GM06990 (cell line): ENCODE measurements at regions not wholly inside any gene's neighbourhood (a gene's known extent, or its start where the extent isn't known, plus 50 kb on each side); places are given as distances from the start of the nearest gene placed in this dataset.

Experiments
- DNase-seq: peaks from one replicate; pipeline ENCODE4 v3.0.0-alpha.2; 2011; ENCODE audit not compliant: insufficient read length; ENCODE audit errors: extremely low read depth
- H3K27me3 ChIP-seq: replicated peaks from 2 replicates; pipeline ENCODE4 v1.6.0; 2011; ENCODE audit warnings: low read length; ENCODE audit not compliant: control insufficient read depth, insufficient read depth
- H3K36me3 ChIP-seq: 2 replicates; pipeline ENCODE4 v1.5.1; 2011; ENCODE audit warnings: low read length; ENCODE audit not compliant: control insufficient read depth, insufficient read depth
- H3K4me3 ChIP-seq: replicated peaks from 2 replicates; pipeline ENCODE4 v1.5.1; 2011; ENCODE audit warnings: low read depth, mild to moderate bottlenecking, control low read depth, low read length
- CTCF ChIP-seq: IDR thresholded peaks from 2 replicates; pipeline ENCODE4 v1.5.1; 2011; ENCODE audit warnings: low read length, control low read depth, mild to moderate bottlenecking, inconsistent platforms; ENCODE audit not compliant: insufficient read depth, poor library complexity, severe bottlenecking

DNA sequence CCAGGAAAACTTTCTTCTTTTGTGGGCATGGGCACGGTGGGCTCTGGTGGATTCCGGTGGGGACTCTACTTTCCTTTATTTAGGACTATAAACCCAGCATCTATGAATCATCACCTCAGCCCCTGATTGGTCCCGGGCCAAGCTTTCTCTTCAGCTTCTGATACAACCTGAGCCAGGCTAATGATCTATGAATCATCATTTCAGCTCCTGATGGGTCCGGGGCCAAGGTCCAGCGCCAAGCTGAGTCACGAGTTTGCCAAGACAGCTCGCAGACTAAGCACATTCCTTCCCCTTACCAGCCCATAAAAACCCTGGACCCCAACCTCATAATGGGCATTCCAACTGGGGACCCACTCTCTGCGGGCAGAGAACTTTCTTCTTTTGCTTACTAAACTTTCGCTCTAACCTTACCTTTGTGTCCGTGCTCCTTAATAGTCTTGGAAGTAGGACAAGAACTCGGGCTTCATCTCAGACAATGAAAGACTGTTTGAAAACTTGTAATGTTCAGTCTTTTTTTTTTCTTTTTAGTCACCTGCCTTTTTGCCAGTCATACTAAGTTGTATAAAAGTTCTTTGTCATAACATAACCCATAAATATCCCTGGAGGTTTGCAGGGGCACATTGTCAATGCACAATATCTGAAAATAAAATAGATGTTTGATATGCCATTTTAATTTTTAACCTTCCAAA lies 904.9 kb upstream of the EPHA5 start:
- no peaks in the 10 kb centered on the region for H3K36me3 ChIP-seq
- no peaks in the 10 kb centered on the region for H3K27me3 ChIP-seq
- no peak for TF ChIP-seq CTCF
- H3K4me3 ChIP-seq, result no peak overlapping the region
- no peak for DNase-seq

DNA sequence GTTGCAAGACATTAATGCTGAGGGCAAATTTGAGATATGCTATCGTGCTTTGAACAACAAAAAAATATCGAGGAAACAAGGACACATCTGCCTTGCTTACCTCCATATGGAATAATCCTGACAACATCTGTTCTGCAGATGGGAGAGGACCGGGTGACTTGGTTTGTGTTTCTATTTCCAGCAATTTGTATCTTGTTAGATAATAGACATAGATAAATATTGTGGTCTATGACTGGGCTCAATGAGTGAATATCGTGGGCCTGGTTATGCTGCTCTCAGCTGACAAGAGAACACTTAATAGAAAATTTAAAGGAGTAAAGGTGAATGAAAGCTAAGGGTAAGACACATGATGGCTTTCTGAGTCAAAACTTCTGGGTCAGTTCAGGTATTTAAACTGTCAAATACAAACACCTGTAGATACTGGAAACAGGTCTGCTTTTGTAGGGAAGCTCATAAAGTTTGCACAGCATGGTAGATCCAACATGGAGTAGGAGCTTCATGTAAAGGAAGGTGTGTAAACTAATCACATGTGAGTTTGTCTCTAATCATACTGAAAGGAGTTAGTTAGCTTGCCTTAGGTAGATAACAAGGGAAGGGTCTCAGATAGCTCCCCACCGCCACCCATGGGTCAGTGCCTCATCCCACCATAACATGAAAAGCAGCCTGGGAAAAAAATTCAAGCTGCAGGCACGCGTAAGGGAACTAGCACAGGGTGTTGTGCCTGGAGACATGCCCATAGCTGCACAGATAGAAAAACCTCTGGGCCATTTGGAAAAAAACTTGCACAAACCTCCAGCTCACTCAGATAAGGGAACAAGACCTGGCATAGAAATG lies 904.1 kb upstream of the EPHA5 start:
- no peaks in the 10 kb centered on the region for H3K36me3 ChIP-seq
- no peak for TF ChIP-seq CTCF
- no peak for DNase-seq
- H3K27me3 ChIP-seq, result no peaks in the 10 kb centered on the region
- H3K4me3 ChIP-seq, result no peak overlapping the region

DNA sequence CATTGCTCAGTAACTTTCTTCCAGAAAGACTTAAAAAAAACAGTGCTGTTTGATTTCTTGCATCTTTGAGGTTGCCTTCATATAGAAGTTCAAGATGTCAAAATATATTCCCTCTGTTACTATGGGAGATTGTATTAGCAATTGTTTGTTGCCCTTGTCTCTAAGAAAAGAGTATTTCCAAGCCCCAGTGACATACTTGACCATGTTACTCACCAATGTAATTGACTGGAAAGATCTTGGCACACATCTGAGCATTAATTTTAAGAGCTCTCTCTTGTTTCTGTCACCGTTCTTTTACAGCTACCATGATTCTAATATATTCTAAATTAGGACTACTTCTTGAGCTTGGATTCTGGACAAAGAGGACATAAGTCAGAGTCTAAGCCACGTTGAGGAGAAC lies 902.7 kb upstream of the EPHA5 start:
- no peaks in the 10 kb centered on the region for H3K36me3 ChIP-seq
- no peaks in the 10 kb centered on the region for H3K27me3 ChIP-seq
- no peak for TF ChIP-seq CTCF
- H3K4me3 ChIP-seq, result no peak overlapping the region
- no peak for DNase-seq

DNA sequence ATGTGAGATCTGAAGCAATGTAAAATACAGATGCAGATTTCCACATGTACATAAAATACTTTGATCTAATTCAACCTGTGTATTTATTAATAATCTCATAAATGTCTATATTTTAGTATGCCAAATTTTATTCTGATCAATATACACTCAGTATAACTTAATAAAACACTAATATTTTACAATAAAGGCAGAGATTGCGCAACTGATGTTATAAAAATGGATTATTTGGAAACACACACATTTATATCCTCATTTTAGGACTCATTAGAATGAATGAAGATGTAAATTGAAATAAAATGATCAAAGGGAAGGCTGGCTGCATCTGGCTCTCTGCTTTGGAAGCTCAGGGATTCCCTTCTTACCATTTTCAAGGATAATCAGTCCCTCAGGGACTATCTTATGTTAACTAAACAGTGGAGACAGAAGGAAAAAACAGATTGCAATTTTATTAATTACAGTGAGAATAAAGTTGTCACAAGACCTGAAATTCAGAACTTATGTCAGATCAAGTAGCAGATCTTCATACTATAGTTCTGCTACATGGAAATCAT lies 900.9 kb upstream of the EPHA5 start:
- DNase-seq, result no peak
- no peak overlapping the region for H3K4me3 ChIP-seq
- TF ChIP-seq CTCF, result no peak
- H3K36me3 ChIP-seq, result no peaks in the 10 kb centered on the region
- H3K27me3 ChIP-seq, result no peaks in the 10 kb centered on the region

DNA sequence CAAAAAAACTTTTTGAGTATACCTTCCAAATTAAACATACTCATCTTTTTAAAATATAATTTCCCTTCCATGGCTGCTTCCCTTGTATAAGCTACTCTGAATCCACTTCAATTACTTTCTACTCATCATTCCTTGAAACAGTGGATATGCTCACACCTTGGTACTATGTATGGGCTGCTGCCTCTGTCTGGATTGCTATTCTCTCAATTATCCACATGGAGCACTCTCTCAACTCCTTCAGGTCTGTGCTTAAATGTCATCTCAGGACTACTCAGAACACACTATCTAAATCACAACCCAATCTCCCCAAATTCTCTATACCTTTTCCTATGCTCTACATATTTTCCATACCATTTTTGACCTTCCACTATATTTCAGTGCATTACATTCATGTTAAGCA lies 898.9 kb upstream of the EPHA5 start:
- no peak for TF ChIP-seq CTCF
- no peaks in the 10 kb centered on the region for H3K27me3 ChIP-seq
- no peak for DNase-seq

More for the DNA sequence above, 898.9 kb upstream of the EPHA5 start:
- no peaks in the 10 kb centered on the region for H3K36me3 ChIP-seq
- no peak overlapping the region for H3K4me3 ChIP-seq
